Dermis microvascular lymphatic vessel endothelial cell (primary cell): ENCODE measurements at regions not wholly inside any gene's neighbourhood (a gene's known extent, or its start where the extent isn't known, plus 50 kb on each side); places are given as distances from the start of the nearest gene placed in this dataset.

Source experiments
- DNase-seq, 2 donors: peaks; one replicate each; pipeline versions ENCODE4 v3.0.0 to v3.0.0-alpha.2; 2010; ENCODE audit warnings: low read depth in 2 of 2

DNA sequence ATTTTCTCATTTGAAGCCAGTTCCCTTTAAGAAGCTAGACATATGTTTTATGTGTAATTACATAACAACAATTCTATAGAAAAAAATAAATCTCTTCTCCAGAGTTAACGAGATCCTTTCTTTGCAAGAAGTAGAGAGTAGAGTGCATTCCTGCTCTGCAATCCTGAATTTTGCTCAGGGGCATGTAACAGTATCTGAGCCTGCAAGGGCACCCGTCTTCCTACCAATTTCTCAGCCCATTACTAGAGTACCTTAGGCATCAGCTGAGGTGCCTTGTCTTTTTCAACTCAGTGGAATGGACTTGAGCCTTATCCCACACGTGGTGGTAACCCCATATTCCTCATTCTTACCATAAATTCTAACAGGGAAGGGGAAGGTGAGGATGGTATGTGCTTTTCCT lies 205.9 kb downstream of the IKZF2 start:
- no peak for DNase-seq

DNA sequence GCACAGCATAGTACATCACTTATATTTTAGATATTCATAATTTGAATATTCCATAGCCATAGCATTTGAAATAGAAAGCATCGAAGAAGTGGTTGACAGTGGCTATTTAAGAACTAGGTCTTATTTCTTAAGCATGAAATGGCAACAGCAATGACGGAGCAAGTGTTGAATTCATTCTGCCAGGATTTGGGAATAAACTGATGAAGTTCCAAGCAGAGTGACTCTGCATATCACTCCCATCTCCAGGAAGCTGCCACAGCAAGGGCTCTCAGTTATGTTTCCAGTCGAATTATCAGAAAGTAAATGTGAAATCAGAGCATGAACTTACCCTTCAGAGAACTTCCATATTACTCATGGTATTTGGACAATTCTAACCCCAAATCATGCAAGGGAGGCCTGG lies 208.1 kb downstream of the IKZF2 start:
- DNase-seq, result no peak

DNA sequence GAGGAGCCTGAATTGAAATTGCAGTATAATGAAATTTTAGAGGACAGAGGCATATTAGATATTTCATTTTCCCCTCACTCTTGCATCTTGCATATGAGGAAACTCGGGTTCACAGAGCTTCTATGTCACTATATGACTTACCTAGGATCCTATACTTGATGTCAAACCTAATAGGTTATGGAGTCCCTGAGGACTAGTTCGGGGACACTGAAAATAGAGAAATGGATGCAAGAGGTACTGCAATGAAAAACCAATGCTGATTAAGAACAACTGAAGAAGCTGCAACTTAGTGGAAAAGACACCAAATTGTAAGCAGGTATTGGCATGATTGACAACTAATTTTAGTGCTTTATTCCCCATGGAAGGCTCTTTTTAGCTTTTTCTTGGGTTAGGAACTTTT lies 210.1 kb downstream of the IKZF2 start:
- DNase-seq, result no peak

- peak in 1 of 2 donors; percentile 7 for DNase-seq
These were observed 210.6 kb downstream of the IKZF2 start for GRCh38 chr2:212940816-212941215.

DNA sequence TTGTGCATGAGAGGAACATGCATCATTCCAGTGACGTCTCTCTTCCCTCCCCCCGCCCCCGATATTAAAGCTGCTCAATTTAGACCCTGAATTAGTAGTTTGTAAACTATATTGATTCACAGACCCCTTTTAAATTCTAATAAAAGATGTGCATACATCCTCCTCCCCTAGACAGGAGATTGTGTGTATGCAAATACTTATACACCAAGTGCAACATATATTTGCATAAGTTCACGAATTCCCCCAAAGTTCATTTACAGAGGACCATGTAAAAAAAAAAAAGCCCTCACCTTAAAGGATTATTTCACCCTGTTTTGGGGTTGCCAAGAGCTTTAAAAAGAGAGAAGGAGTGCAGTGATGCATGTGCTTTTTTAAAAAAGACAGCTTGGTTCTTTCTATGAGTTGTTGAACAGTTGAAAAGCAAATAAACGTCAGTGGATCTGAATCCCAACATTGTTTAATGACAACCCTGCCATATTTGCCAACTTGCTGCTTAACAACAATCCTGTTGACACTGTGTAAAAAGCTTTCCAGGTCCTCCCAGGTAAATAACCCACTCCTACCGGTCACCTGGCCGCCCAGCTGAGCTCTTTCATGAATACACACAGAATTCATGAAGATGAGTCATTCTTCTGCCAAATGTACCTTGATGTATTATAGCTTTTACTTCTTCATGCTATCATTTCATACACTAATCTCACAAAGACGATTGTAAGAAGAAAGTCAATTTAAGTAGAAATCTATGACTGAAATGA lies 211.5 kb downstream of the IKZF2 start:
- DNase-seq, result no peak

DNA sequence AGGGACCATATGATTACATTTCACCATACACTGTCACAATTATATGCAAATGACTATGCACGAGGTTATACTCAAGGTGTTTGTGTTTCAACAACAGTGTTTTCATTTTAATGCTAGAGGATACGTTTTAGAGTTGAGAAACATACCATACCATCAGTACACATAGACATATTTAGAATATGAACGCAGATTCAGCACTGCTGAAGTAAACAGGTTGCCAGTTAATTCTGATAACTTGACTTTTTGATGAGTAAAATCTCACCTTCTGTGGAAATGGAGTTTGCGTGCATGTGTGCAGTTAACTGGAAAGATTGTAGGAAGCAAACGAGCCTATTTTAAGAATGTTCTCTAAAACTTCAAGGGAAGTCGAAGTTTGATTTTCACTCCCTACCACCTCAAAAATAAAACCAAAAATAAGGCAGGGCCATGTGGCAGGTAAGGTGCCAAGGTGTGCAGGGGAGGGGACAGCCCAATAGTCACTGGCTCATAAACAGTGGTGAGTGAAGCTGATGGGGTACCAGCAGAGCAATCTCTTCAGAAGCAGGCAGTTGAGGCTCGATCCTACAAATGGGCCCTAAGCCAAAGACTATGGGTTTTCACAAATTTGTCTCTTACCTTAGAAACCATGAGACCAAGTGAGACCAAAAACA lies 213.1 kb downstream of the IKZF2 start:
- DNase-seq, result no peak

DNA sequence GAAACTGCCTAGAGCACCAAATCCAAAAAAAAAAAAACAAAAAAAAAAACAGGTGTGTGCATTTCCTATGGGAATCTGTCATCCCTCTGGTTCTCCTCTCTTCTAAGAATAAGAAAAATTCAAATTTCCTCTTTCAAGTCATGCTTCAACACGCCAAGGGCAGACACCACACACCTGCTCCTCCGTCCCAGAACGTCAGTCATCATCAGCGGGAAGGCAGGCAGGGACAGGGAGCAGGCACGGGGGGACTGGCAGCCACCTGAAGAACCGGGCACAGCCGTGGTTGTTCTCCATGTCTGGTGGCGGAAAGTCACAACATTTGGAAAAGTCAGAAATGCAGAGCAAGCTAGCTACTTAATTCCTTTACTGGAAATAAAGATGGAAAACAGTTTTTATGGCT lies 214.8 kb downstream of the IKZF2 start:
- no peak for DNase-seq

DNA sequence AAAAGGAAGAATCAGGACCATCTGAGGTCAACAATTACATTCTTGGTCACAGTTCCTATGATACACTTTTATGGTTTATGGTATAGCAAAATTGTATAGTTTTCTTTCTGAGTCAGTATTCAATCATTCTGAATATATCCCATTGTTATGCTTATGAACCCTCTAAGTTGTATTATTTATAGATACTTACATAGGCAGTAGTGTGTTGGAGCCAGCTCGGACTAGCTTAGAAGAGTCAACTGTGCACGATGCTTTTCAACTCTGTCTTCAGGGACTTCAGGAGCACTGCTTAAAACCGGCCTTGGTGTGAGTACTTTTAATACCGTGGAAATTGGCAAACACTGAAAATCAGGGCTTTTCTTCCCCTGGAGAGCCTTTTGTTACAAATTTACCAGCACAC lies 215.7 kb downstream of the IKZF2 start:
- DNase-seq, result no peak

- DNase-seq, result no peak
These were observed 220.1 kb downstream of the IKZF2 start for GRCh38 chr2:212931271-212931670.

- no peak for DNase-seq
These were observed 220.7 kb downstream of the IKZF2 start for GRCh38 chr2:212930556-212931260.

DNA sequence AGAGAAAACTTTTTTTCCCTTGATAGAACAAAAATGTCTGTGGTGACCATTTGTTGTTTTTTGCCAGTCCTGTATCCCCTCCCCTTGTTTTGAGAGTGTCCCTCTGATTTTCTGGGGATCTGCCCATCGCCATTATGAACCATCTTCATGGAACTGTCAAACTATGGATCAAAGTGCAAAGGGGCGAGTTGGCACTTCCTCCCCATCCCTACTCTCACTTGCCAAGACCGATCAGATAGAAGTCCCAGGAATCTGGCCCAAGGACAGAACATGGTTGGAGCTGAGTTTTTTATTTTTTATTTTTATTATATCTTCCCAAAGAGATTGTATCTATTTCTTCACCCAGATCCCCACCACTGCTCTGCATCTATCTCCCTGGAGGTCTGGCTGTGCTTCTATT lies 221.4 kb downstream of the IKZF2 start:
- no peak for DNase-seq

DNA sequence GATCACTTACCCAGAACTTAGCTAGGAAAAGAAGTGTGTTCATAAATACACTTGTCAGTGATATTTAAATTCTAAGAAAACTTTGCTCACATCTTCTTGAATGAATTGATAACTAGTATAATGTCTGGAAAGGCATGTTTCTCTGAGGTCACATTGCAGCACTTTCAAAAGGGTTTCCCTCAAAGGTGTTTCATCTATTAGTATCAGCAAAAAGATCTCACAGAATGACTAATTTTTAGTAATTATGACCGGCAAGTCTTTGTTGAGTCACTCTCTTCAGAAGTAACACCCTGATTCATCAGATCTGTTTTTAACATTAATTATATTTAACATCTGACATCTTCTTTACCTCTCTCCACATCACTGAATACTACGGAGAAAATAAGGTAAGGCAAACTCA lies 222.3 kb downstream of the IKZF2 start:
- no peak for DNase-seq

DNA sequence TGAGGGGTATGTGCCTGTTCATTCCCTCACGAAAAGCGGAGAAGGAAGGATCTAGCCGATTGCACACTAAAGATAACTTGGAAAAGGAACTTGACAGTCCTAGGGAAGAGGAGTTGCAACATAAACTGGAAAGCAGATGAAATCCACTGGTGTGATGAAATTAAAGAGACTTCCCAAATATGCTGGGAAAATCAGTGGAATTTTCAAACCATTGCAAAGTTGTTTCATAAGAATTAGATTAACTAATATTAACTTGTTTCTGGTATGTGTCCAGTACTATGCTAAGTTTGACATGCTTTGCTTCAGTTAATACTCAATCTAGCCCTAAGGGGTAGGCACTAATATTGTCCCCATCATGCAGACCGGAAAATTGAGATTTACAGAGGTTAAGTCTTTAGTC lies 222.7 kb downstream of the IKZF2 start:
- no peak for DNase-seq

DNA sequence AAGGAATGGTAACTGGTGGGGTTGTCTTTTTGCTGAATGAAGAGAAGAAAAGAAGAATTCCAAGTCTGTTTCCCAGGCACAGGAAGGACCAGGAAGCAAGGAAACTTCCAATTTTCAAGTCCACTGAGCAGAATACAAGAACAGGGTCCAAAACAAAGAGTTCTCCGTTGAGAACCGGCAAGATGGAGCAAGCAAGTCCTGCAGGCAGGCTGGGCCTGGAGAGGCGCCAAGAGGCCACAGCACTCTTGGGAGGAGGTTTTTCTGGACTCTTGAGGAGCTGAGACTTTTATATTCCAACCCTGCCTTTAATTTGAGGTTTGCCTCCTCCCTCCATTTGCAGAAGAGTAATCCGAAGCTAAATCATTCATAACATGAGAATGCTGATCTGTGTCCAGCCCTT lies 224.5 kb downstream of the IKZF2 start:
- DNase-seq, result no peak

DNA sequence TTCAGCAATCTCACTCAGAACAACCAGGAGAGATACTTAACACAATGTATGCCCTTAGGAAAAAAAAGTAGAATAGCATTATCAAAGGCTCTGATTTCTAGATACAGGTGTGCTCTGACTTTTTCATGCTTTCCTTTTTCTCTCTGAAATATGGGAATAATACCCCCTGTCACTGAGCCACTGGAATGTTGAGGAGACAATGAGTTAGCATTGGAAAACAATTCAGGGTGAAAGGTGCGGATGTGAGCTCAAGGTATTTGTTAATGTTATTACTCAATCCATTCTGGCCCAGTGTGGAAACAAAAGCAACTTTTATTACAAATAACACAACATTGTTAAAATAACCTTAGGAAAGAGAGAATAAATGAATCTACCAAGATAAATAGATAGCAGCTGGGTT lies 228.0 kb downstream of the IKZF2 start:
- DNase-seq, result peak; percentile 38 to 89

- no peak for DNase-seq
These were observed 228.7 kb downstream of the IKZF2 start for GRCh38 chr2:212922701-212923100.

DNA sequence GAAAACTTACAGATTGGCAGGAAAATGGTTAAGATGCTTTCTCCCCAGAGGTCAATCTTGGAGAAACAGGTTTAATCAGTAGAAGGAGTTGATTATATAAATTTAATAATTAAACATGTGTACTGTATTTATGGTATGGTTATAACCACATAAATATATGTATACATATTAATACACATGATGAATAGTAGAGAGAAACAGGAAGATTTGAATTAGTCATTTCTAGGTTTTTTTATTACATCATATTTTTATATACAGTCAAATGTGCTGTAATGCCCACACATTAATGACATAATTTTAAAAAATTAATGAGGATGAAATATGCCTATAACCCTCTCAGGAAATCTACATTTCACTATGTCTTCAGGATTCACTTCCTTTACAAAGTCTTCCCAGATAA lies 229.7 kb downstream of the IKZF2 start:
- no peak for DNase-seq

DNA sequence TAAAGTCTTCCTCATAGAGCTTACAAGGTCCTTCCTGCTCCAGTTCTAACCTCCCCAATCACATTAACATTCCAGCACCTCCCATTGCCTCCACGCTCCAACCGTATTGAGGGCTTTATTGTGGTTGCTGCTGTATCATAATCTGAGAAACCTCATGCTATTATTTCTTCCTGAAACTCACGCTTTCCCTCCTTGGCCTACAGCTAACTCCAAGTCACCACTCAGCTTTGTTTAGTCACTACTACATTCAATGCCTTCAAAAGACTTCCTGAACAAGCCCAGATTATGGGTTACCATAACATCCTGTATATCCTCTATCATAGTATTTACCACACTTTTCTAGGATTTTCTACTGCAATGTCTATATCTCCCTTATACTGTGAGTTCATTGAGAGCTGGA lies 230.4 kb downstream of the IKZF2 start:
- DNase-seq, result no peak

DNA sequence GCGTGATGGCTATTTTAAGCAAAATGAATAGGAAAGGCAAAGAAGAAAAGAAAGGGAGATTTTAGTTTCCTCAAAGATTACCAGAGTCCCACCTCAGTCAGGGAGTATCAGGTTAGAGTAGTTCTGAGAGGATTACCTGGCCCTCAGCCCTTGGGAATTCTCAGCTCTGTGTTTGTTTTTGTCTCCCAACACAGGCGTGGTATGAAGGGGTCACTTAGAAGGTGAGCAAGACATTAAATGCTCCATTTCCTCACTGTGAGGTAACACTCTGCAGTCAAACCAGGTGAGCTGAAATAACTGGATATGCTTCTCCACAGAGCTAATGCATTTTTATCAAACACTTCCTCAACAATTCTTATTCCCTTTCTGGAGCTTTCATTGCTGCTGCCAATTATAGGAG lies 232.2 kb downstream of the IKZF2 start:
- DNase-seq, result no peak

DNA sequence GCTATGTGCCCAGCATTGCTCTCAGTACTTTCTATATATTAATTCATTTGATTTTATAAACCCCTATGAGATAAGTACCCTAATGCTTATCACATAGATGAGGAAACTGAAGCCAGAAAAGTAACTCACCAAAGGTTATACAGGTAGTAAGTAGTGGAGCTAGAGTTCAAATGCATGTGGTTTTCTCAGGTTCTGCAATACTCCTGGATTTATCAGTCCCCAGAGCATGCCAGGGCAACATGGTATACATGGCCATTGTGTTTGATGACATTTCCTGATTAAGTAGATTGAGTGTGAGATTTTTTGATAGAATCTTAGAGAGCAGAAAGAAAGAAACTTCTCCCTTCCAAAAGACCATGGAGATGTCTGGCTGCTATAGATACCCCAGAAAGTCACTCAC lies 233.1 kb downstream of the IKZF2 start:
- DNase-seq, result no peak

GRCh38 chr2:212915121-212915782 lies 236.2 kb downstream of the IKZF2 start:
- no peak for DNase-seq

DNA sequence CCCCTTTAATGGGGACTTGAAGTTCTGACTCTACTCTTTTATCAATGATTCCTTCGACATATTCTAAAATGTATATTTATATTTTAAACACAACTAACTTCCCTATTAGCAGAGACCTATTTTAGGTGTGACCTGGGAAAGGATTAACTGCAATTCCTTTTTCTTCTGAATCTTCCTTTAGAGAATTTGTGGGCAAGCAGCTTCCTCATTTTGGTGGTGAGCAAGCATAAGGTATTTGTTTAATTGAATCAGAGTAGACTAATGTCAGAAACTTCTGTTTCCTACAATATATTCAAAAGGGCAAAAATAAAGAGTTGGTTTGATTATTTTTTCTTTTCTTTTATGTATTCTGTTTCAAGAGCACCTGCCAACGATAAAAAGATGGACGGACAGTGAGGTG lies 237.0 kb downstream of the IKZF2 start:
- no peak for DNase-seq
